GM19239 (cell line): ENCODE measurements at regions not wholly inside any gene's neighbourhood (a gene's known extent, or its start where the extent isn't known, plus 50 kb on each side); places are given as distances from the start of the nearest gene placed in this dataset.
"Not testable (repeated sequence)": the region's sequence is repeated elsewhere in the genome, so short reads cannot be mapped to it uniquely, and the experiment has no call there.

Experiments
- DNase-seq: peaks from one replicate; pipeline ENCODE4 v3.0.0; 2011; ENCODE audit warnings: low spot score; ENCODE audit not compliant: insufficient read length
- FAIRE-seq: peaks from 2 replicates; lab custom pipeline; 2011; peaks lifted over from hg19 to GRCh38; lab: Jason Lieb, UNC

- FAIRE-seq, DNase-seq: not testable (repeated sequence)
Measured at GRCh38 chr14:106022648-106023047, 496.3 kb downstream of the TMEM121 start.

- DNase-seq, result no peak
- FAIRE-seq, result no peak
Measured at GRCh38 chr14:106023411-106023810, 497.0 kb downstream of the TMEM121 start.

DNA sequence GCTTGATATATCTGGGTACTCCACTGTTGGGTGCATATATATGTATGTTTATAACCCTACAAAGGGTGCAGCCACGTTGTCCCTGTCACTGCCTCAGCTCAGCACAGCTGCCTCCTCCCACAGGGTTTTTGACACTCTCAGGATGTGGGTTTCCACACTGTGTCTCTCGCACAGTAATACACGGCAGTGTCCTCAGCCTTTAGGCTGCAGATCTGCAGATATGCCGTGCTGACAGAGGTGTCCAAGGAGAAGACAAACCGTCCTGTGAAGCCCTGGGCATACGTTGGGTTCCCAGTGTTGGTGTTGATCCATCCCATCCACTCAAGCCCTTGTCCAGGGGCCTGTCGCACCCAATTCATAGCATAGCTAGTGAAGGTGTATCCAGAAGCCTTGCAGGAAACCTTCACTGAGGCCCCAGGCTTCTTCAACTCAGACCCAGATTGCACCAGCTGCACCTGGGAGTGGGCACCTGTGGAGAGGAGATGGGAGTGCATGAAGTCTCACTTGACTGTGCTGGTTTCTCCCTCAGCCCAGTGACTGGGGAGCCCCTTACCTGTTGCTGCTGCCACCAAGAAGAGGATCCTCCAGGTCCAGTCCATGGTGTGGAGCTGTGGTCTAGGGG lies 498.7 kb downstream of the TMEM121 start:
- DNase-seq, result no peak

GRCh38 chr14:106026026-106026425 lies 499.6 kb downstream of the TMEM121 start:
- no peak for FAIRE-seq

More for the DNA sequence above, 498.7 kb downstream of the TMEM121 start:
- no peak for FAIRE-seq

GRCh38 chr14:106027759-106028158 lies 501.4 kb downstream of the TMEM121 start:
- not testable (repeated sequence) for FAIRE-seq, DNase-seq

More at GRCh38 chr14:106026026-106026425, 499.6 kb downstream of the TMEM121 start:
- no peak for DNase-seq

DNA sequence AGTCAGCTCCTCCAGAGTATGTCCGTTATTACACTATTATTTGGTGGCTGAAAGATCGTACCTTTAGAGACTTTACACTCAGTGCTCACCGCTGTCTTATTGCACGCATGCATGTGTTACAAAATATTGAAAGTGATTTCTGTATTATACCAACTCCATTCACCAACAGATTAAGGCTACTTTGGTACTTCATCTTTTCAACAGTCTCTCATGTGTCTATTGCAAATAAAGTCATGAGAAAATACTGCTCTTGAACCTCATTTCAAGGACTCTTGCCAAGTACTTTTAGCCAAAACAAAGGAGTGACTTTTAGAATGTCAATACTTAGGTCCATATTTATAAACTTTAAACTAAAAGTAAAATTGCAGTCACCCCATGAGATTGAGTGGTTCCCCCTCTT lies 503.6 kb downstream of the TMEM121 start:
- FAIRE-seq (no peak), DNase-seq (no peak)

DNA sequence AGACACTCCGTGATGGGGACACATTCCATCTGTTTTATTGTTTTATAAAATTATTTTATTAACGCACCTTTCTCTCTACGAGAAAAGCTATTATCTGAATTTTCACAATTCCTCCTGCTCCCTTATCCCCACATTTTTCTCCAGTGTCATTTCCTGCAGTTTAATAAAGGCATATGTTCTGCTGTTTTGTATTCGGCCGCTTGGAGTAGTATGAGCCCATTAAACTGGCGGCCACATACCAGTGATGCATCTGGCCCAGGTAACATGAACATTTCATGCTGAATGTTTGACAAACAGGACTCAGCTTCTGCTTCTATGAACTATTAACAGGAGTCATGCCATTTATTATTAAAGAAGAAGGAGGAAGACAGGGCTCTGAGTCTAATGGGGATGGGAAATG lies 511.0 kb downstream of the TMEM121 start:
- FAIRE-seq (no peak), DNase-seq (no peak)

GRCh38 chr14:106038263-106038662 lies 511.9 kb downstream of the TMEM121 start:
- DNase-seq, result no peak
- no peak for FAIRE-seq

DNA sequence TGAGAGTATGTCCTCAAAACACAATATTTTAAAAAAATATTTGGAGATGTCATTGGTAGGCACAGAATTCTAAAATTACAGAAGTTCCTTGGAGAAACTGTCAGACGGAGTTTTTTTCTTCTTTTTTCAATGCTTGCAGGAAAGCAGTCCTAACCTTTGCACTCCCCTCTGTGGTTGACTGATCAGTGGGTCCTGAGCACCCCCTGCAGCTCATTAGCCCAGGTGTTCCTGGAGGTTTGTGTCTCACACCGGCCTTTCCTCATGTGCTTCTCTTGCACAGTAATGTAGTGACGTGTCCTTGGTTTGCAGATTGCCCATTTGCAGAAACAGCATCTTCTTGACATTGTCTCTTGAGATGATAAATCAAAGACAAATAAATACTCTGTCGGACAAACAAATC lies 513.0 kb downstream of the TMEM121 start:
- DNase-seq (no peak), FAIRE-seq (peak; percentile 51)

DNA sequence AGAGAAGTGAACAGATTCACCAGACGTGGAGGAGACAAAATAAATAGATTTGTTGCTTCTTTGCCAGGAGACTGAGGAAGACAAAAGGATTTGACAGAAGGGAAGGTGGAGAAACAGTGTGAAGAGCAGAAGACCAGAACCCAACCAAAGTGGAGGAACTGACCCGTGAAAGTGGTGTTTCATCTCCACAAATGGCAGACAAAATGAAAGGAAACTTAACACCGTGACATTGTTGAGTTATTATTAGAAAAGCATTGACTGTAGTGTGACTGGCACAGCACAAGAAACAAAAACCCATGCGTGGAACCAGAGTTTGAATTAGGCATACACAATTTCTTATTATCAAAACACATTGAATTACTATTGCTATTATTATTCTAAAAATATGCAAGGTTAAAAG lies 518.1 kb downstream of the TMEM121 start:
- peak; percentile 79 for FAIRE-seq
- no peak for DNase-seq

- peak; percentile 74 for FAIRE-seq
- DNase-seq, result peak; percentile 10
Measured at GRCh38 chr14:106044949-106045596, 518.7 kb downstream of the TMEM121 start.

DNA sequence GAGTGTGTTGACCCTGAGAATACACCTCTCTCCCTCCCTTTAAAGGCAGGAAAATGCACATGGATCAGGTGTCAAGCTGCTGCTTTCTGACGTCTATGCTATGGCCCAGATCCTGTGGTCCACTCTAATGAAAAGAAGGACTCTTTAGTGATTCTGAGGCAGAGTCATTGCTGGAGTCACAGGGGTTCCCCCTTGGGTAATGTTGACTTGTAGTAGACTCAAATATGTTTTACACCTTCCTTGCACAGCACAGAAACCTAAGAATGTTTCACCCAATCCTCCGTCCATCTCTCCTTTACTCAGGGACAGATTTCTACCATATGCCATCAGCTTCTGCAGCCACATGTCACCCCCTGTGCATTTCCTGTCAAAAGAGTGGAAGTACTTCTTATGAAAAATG lies 525.4 kb downstream of the TMEM121 start:
- FAIRE-seq (no peak), DNase-seq (no peak)

GRCh38 chr14:106055289-106055688 lies 528.9 kb downstream of the TMEM121 start:
- no peak for DNase-seq
- FAIRE-seq, result no peak

GRCh38 chr14:106058342-106058741 lies 532.0 kb downstream of the TMEM121 start:
- FAIRE-seq (no peak), DNase-seq (no peak)

DNA sequence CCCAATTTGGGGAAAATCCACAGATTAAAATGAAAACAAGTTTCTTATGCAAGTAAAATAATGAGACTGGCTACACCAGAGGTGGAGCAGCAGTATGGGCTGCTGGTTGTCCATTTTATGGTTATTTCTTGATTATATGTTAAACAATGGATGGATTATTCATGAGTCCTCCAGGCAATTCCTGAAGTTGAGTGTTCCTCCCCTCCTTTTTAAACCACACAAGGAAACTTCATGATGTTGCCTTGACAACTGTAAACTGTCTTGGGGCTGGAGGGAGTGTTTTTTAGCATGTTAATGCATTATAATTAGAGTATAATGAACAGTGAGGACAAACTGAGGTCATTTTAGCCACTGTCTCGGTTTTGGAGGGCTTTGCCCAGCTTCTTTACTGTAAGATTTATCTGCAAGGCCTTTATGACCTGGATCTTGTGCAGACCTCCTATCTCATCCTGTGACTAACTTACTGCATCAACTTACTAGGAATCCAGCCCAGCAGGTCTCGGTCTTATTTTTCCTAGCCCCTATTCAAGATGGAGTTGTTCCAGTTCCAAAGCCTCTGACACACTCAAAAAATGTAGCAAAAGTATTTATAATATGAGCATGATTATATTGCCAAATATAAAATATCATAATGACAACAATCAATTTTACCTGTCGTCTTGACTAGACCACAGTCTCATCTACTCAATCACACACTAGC lies 534.0 kb downstream of the TMEM121 start:
- no peak for FAIRE-seq
- DNase-seq, result no peak

GRCh38 chr14:106061877-106062500 lies 535.6 kb downstream of the TMEM121 start:
- FAIRE-seq, result peak; percentile 11
- not testable (repeated sequence) for DNase-seq

DNA sequence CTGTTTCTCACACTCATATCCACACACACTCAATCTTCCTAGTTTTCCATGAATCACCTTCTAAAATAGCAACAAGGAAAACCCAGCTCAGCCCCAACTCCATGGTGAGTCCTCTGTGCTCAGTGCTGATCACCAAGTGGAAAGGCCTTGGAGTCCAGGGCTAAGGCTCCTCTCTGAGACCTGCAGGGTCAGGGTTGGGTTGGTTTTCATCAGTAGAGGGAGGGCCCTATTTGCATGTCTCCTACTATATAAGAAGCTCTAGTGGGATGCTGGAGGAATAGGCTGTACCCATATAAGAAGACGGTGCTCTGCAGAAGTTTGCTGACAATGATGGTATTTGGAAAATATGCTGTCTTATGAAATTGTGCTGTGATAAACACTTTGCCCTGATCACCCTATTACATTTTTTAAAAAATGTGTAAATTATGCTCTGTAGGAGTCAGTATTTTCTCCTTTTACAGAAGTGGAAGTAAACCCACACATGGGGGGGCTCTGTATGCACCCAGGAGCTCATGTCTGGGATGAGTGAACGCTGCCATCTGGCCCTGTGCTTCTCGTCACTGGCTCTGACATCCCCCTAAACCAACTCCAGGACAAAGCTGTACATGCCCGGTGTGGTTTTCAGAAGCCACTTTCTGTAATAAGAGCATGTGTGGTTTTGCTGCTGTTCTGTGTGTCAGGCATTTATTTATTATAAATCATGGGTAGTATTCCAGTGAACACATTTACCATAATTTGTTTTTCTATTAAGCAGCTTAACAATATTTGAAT lies 536.3 kb downstream of the TMEM121 start:
- FAIRE-seq (no peak), DNase-seq (no peak)

DNA sequence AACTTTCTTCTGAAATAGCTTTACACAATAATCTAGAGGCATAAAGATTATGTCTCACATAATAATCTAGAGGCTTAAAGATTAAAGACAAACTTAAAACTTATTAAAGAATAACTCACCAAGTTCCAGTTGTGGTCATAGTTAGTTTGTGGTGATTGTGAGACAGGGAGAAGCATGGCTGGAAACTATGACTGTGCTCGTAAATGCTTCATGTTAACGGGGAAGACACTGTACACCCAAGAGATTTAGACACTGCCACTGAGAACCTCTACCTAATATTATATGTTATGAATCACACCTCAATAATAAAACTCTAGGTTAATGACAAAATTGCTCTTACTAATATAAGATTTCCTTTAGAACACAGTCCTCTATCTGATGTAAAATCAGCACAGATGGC lies 541.6 kb downstream of the TMEM121 start:
- FAIRE-seq (peak; percentile 77), DNase-seq (no peak)

DNA sequence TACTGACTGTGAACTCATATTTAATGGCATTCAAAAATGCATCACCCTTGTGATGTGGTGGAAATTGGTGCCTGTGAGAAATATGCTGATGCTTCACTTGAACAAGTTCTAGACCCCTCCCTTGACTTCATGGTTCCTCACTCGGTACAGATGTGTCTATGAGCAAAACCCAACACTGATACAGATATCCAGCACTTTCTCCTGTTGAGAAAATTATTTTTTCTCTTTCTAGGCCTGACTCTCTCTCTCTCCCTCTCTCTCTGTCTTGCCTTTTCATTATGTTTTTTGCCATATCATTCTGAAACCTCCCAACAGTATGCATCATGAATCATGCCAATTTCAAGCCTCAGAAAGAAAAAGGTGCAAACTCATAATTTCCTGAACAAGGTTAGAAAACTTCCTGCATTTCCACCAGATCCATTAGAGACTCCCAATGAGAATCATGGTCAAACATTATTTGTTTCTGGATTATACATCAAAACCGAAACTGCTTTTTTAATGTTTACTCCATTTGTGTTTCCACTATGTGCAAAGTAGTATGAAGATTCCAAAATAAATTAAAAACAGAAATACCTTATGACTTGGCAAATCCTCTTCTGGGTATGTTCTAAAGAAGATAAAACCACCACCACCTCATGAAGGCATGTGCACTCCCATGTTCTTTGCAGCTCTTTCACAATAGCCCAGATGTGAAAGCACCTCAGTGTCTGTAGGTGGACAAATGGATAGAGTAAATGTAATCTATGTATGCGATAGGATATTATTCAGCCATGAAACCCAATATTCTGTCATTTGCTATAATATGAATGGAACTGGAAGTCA lies 543.6 kb downstream of the TMEM121 start:
- DNase-seq (no peak), FAIRE-seq (no peak)
